Spleen (tissue), 7 donors: ENCODE measurements at regions not wholly inside any gene's neighbourhood (a gene's known extent, or its start where the extent isn't known, plus 50 kb on each side); places are given as distances from the start of the nearest gene placed in this dataset.

Source experiments
- CTCF ChIP-seq, 11 experiments: fragments of 200-600 bp in 7 of 11; fragments of 450-650 bp in 4 of 11; sonication (generic) in 4 of 11; IDR thresholded peaks in 8 of 11; conservative IDR thresholded peaks in 3 of 11; 1 replicate in 7 of 11; 2 replicates in 4 of 11; pipeline versions ENCODE4 v1.4.0 to v1.8.0; 2016 to 2021; ENCODE audit warnings: antibody characterized with exemption in 11 of 11, inconsistent platforms in 4 of 11, mild to moderate bottlenecking in 1 of 11
- POLR2A ChIP-seq, 3 donors: fragments of 450-650 bp; IDR thresholded peaks; one replicate each; pipeline ENCODE4 v1.5.1; 2017; ENCODE audit warnings: antibody characterized with exemption in 3 of 3, mild to moderate bottlenecking in 1 of 3
- POLR2AphosphoS5 ChIP-seq, 3 donors: sonication (generic); formaldehyde crosslinking; IDR thresholded peaks; one replicate each; pipeline ENCODE4 v1.5.1; 2017; ENCODE audit warnings: antibody characterized with exemption in 3 of 3
- donor health status: DM: no; HTN: no; CAD: no; lungs with moderate emphysema.
- donor health status: DM: no; HTN: no; CAD: no.
- donor health status: DM: no; HTN: no; CAD: no.

GRCh38 chr9:32200241-32200640 is 184.2 kb upstream of the ACO1 start:
- TF ChIP-seq CTCF (IDR thresholded peaks at IDR 0.05 in 8 of 11, conservative IDR thresholded peaks at IDR 0.05 in 3 of 11) (no peak), POLR2A (IDR thresholded peaks at IDR 0.05) (no peak), POLR2AphosphoS5 (IDR thresholded peaks at IDR 0.05) (no peak)
